ENCODE measurements at regions not wholly inside any gene's neighbourhood (a gene's known extent, or its start where the extent isn't known, plus 50 kb on each side); places are given as distances from the start of the nearest gene placed in this dataset.

DNA sequence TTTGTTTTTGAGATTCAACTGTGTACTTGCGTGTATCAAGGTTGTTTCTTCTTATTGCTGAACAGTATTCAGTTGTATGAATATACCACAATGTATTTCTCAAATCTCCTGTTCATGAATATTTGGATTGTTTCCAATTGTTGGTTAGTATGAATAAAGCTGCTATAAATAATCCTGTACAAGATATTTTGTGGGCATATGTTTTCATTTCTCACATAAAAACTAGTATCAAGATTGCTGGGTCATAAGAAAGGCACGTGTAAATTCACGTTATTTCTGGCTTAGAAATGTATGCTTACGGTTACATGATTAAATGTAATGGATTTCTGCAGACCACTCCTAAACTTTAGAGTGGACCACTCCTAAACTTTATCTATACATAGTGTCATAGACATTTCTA lies 96.6 kb downstream of the BTBD3 start:
- Histone ChIP-seq H3K9me2 (replicated peaks; ENCODE audit: low read length) (no peaks in the 10 kb centered on the region), H4K20me1 (ENCODE audit: low read length) (no peaks in the 10 kb centered on the region), H3K4me3 (ENCODE audit: low read length) (no peak overlapping the region), H2AFZ (ENCODE audit: low read length) (no peak overlapping the region), H3K4me2 (ENCODE audit: low read length) (no peak overlapping the region), H3K4me1 (ENCODE audit: insufficient read depth, low read length) (no peaks in the 10 kb centered on the region; the same call in 1 of the 2 replicates), H3K27me3 (ENCODE audit: low read length) (peaks cover 16% of the 10 kb centered on the region; the same call in 1 of the 2 replicates), H3K79me2 (ENCODE audit: low read length) (no peaks in the 10 kb centered on the region), H3K9me3 (ENCODE audit: low read length) (no peaks in the 10 kb centered on the region), H3K9ac (ENCODE audit: low read length) (no peak overlapping the region), H3K36me3 (ENCODE audit: low read depth, low read length) (no peaks in the 10 kb centered on the region), H3K27ac (ENCODE audit: low read length) (no peak overlapping the region), H3F3A (ENCODE audit: low read length, unreplicated experiment) (no peaks in the 10 kb centered on the region)
- no peak for ATAC-seq
- no TSS peak for BruUV-seq (replicated peaks)
- intact Hi-C loops (cut with micrococcal nuclease), result no loop called here
- TF ChIP-seq EZH2 (IDR thresholded peaks at IDR 0.05; ENCODE audit: low read length, unreplicated experiment) (no peak), EZH2phosphoT487 (IDR thresholded peaks at IDR 0.05; ENCODE audit: borderline replicate concordance, low read length) (no peak)
- TF ChIP-seq, protein P1, sequence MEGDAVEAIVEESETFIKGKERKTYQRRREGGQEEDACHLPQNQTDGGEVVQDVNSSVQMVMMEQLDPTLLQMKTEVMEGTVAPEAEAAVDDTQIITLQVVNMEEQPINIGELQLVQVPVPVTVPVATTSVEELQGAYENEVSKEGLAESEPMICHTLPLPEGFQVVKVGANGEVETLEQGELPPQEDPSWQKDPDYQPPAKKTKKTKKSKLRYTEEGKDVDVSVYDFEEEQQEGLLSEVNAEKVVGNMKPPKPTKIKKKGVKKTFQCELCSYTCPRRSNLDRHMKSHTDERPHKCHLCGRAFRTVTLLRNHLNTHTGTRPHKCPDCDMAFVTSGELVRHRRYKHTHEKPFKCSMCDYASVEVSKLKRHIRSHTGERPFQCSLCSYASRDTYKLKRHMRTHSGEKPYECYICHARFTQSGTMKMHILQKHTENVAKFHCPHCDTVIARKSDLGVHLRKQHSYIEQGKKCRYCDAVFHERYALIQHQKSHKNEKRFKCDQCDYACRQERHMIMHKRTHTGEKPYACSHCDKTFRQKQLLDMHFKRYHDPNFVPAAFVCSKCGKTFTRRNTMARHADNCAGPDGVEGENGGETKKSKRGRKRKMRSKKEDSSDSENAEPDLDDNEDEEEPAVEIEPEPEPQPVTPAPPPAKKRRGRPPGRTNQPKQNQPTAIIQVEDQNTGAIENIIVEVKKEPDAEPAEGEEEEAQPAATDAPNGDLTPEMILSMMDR (conservative IDR thresholded peaks at IDR 0.05; ENCODE audit: low read depth, low read length), result no peak
- DNase-seq, result no peak
- ChIA-PET POLR2A (ENCODE audit: unreplicated experiment) (no interaction called here), CTCF (no interaction called here)

DNA sequence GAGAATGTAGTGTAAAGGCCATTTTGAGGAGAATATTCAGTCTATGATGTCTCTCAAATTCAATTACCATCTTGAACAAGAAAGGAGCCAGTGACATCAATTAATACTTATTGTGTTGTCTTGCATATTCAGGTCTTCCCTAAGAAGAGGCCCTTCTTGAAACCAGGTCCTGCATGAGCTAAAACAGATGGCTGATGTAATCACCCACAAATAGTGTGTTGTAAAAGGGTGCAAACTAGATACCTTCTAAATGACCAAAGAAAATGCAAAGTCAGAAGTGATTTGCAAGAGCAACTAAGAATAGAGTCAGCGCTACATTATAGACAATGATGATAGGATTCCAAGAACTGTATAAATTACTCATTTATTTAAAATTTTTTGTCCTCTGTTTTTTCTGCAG lies 97.0 kb downstream of the BTBD3 start:
- no peak overlapping the region for H3K4me2 ChIP-seq (ENCODE audit: low read length)
- no peaks in the 10 kb centered on the region for H3K36me3 ChIP-seq (ENCODE audit: low read depth, low read length)
- intact Hi-C loops (cut with micrococcal nuclease), result no loop called here
- H3F3A ChIP-seq (ENCODE audit: low read length, unreplicated experiment), result no peaks in the 10 kb centered on the region
- no peak overlapping the region for H3K27ac ChIP-seq (ENCODE audit: low read length)
- POLR2A ChIA-PET (ENCODE audit: unreplicated experiment), result no interaction called here
- H3K27me3 ChIP-seq (ENCODE audit: low read length), result peaks cover 16% of the 10 kb centered on the region; the same call in 1 of the 2 replicates
- H3K4me3 ChIP-seq (ENCODE audit: low read length), result no peak overlapping the region
- H2AFZ ChIP-seq (ENCODE audit: low read length), result no peak overlapping the region
- CTCF ChIA-PET, result no interaction called here
- no peaks in the 10 kb centered on the region for H4K20me1 ChIP-seq (ENCODE audit: low read length)
- H3K9me2 ChIP-seq (replicated peaks; ENCODE audit: low read length), result no peaks in the 10 kb centered on the region
- DNase-seq (no peak), ATAC-seq (no peak)
- TF ChIP-seq EZH2phosphoT487 (IDR thresholded peaks at IDR 0.05; ENCODE audit: borderline replicate concordance, low read length), result no peak
- no peak for TF ChIP-seq EZH2 (IDR thresholded peaks at IDR 0.05; ENCODE audit: low read length, unreplicated experiment)
- TF ChIP-seq, protein P1 (conservative IDR thresholded peaks at IDR 0.05; ENCODE audit: low read depth, low read length), result no peak
- H3K4me1 ChIP-seq (ENCODE audit: insufficient read depth, low read length), result no peaks in the 10 kb centered on the region; the same call in 1 of the 2 replicates
- no TSS peak for BruUV-seq (replicated peaks)
- H3K9me3 ChIP-seq (ENCODE audit: low read length), result no peaks in the 10 kb centered on the region
- H3K79me2 ChIP-seq (ENCODE audit: low read length), result no peaks in the 10 kb centered on the region
- no peak overlapping the region for H3K9ac ChIP-seq (ENCODE audit: low read length)

DNA sequence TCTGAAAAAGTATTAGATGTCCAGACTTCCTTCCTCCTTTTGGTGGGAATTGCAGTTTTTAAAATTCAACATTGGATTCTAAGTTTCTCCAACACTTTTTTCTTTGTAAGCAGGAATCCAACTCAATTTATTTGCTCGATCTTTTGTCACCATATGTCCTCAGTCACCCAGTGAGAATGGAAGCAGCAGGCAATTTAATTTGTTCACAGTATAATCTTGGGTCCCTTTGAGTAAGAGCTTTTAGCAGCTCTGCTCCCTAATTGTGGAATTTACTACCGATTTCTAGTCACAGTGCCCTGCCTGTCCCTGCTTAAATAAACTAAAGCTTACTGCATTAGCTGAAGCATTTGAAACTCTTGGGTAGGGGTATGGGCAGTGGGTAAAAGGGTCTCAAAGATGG lies 98.6 kb downstream of the BTBD3 start:
- no TSS peak for BruUV-seq (replicated peaks)
- Histone ChIP-seq H3K9me2 (replicated peaks; ENCODE audit: low read length) (no peaks in the 10 kb centered on the region), H3K4me2 (ENCODE audit: low read length) (no peak overlapping the region), H3K79me2 (ENCODE audit: low read length) (no peaks in the 10 kb centered on the region), H4K20me1 (ENCODE audit: low read length) (no peaks in the 10 kb centered on the region), H3K9ac (ENCODE audit: low read length) (no peak overlapping the region), H3K27me3 (ENCODE audit: low read length) (peaks cover 26% of the 10 kb centered on the region; the same call in 1 of the 2 replicates), H2AFZ (ENCODE audit: low read length) (no peak overlapping the region), H3K36me3 (ENCODE audit: low read depth, low read length) (no peaks in the 10 kb centered on the region), H3F3A (ENCODE audit: low read length, unreplicated experiment) (no peaks in the 10 kb centered on the region), H3K4me3 (ENCODE audit: low read length) (no peak overlapping the region), H3K4me1 (ENCODE audit: insufficient read depth, low read length) (no peaks in the 10 kb centered on the region; the same call in 1 of the 2 replicates), H3K27ac (ENCODE audit: low read length) (no peak overlapping the region), H3K9me3 (ENCODE audit: low read length) (no peaks in the 10 kb centered on the region)
- DNase-seq (no peak), ATAC-seq (no peak)
- ChIA-PET CTCF (no interaction called here), POLR2A (ENCODE audit: unreplicated experiment) (no interaction called here)
- intact Hi-C loops (cut with micrococcal nuclease), result no loop called here
- TF ChIP-seq EZH2phosphoT487 (IDR thresholded peaks at IDR 0.05; ENCODE audit: borderline replicate concordance, low read length), result no peak
- no peak for TF ChIP-seq EZH2 (IDR thresholded peaks at IDR 0.05; ENCODE audit: low read length, unreplicated experiment)
- TF ChIP-seq, protein P1 (conservative IDR thresholded peaks at IDR 0.05; ENCODE audit: low read depth, low read length), result no peak

Measured in PC-3 (cell line).